NCI-H748 treated with DMSO at 0.1 percent for 48 hours (cell line): ENCODE measurements at regions not wholly inside any gene's neighbourhood (a gene's known extent, or its start where the extent isn't known, plus 50 kb on each side); places are given as distances from the start of the nearest gene placed in this dataset.

ENCODE experiments used
- DNase-seq: peaks from one replicate; lab custom pipeline; 2025; lab: John Stamatoyannopoulos, UW

- no peak for DNase-seq
Measured at GRCh38 chr10:31709476-31709875, 219.2 kb downstream of the ARHGAP12 start.

- DNase-seq: no peak
Measured at GRCh38 chr10:31709028-31709427, 219.6 kb downstream of the ARHGAP12 start.

- DNase-seq: no peak
Measured at GRCh38 chr10:31708474-31708873, 220.2 kb downstream of the ARHGAP12 start.

- no peak for DNase-seq
Measured at GRCh38 chr10:31708046-31708445, 220.6 kb downstream of the ARHGAP12 start.

GRCh38 chr10:31707093-31708039 lies 221.3 kb downstream of the ARHGAP12 start:
- no peak for DNase-seq

- no peak for DNase-seq
Measured at GRCh38 chr10:31706464-31707092, 222.1 kb downstream of the ARHGAP12 start.

- DNase-seq: no peak
Measured at GRCh38 chr10:31705136-31705535, 223.5 kb downstream of the ARHGAP12 start.

GRCh38 chr10:31704195-31704594 lies 224.4 kb downstream of the ARHGAP12 start:
- no peak for DNase-seq

- no peak for DNase-seq
Measured at GRCh38 chr10:31702954-31703353, 225.7 kb downstream of the ARHGAP12 start.

GRCh38 chr10:31702005-31702404 lies 226.6 kb downstream of the ARHGAP12 start:
- no peak for DNase-seq

GRCh38 chr10:31701546-31701945 lies 227.1 kb downstream of the ARHGAP12 start:
- no peak for DNase-seq

GRCh38 chr10:31700181-31700611 lies 228.4 kb downstream of the ARHGAP12 start:
- no peak for DNase-seq

GRCh38 chr10:31698181-31698830 lies 230.3 kb downstream of the ARHGAP12 start:
- DNase-seq: no peak

- DNase-seq: no peak
Measured at GRCh38 chr10:31697271-31698180, 231.1 kb downstream of the ARHGAP12 start.

GRCh38 chr10:31694929-31695837 lies 233.4 kb downstream of the ARHGAP12 start:
- no peak for DNase-seq

GRCh38 chr10:31694126-31694685 lies 234.4 kb downstream of the ARHGAP12 start:
- no peak for DNase-seq

GRCh38 chr10:31693491-31693890 lies 235.1 kb downstream of the ARHGAP12 start:
- DNase-seq: no peak

GRCh38 chr10:31689233-31689632 lies 239.4 kb downstream of the ARHGAP12 start:
- DNase-seq: no peak

- no peak for DNase-seq
Measured at GRCh38 chr10:31687663-31688482, 240.8 kb downstream of the ARHGAP12 start.
